ENCODE measurements at regions not wholly inside any gene's neighbourhood (a gene's known extent, or its start where the extent isn't known, plus 50 kb on each side); places are given as distances from the start of the nearest gene placed in this dataset.

- no CpG with 5 or more reads among the region's 2 CpGs for WGBS (ENCODE audit: extremely low coverage, insufficient read length, low lambda C conversion rate)
- no peak overlapping the region for H3K4ac ChIP-seq (ENCODE audit: low read depth, low read length)
- H3K18ac ChIP-seq (ENCODE audit: insufficient read length, low read depth, low read length): no peak overlapping the region
- no peak overlapping the region for H4K5ac ChIP-seq (ENCODE audit: insufficient read length, low read depth, low read length)
- H2BK12ac ChIP-seq (ENCODE audit: insufficient read length, low read depth, low read length): no peak overlapping the region
- no peak overlapping the region for H4K91ac ChIP-seq (ENCODE audit: insufficient read length, low read depth, low read length)
- Mint-ChIP-seq H3K4me3 (no peak overlapping the region), H3K36me3 (ENCODE audit: insufficient read depth in 1 of 3, low read depth in 3 of 3) (peaks cover 0 to 6% (median 0%) of the 10 kb centered on the region in 3 experiments; a peak in 4 of 7 replicates), H3K9me3 (peaks cover 3 to 7% of the 10 kb centered on the region in 2 experiments; a peak in 3 of 5 replicates), H3K27me3 (ENCODE audit: low read depth) (no peaks in the 10 kb centered on the region), H3K4me1 (peaks cover 6 to 8% of the 10 kb centered on the region in 2 experiments), H3K27ac (no peak overlapping the region)
- no peak overlapping the region for H3K9ac ChIP-seq (ENCODE audit: extremely low read depth, insufficient read length, low read length)
- H2BK5ac ChIP-seq (ENCODE audit: insufficient read length, low read length): no peak overlapping the region
- H3K14ac ChIP-seq (ENCODE audit: insufficient read depth, low read length): no peak overlapping the region
- no peak for TF ChIP-seq CTCF (conservative IDR thresholded peaks at IDR 0.05)
- no peaks in the 10 kb centered on the region for H3K79me2 ChIP-seq (ENCODE audit: insufficient read depth, low read length)
- H3T11ph ChIP-seq (ENCODE audit: low read length): no peak overlapping the region
- no peaks in the 10 kb centered on the region for H3K4me1 ChIP-seq (ENCODE audit: insufficient read depth, low read length)
- H2AK5ac ChIP-seq (ENCODE audit: insufficient read length, low read length): no peak overlapping the region
- H2BK20ac ChIP-seq (ENCODE audit: low read depth, low read length, poor library complexity, severe bottlenecking): no peak overlapping the region
- H2BK15ac ChIP-seq (ENCODE audit: low read depth, low read length): no peak overlapping the region
- no peak for DNase-seq
- H3K23ac ChIP-seq (ENCODE audit: insufficient read length, low read depth, low read length): no peak overlapping the region
- H3K27ac ChIP-seq (ENCODE audit: insufficient read length, low read depth, low read length): no peak overlapping the region
- no peak overlapping the region for H3K56ac ChIP-seq (ENCODE audit: insufficient read length, low read depth, low read length)
- no peaks in the 10 kb centered on the region for H3K23me2 ChIP-seq (ENCODE audit: insufficient read length, low read depth, low read length, poor library complexity, severe bottlenecking)
- no peak overlapping the region for H2BK120ac ChIP-seq (ENCODE audit: low read depth, low read length, poor library complexity, severe bottlenecking)
- H2AFZ ChIP-seq (ENCODE audit: low read length): no peak overlapping the region
- no peak overlapping the region for H4K8ac ChIP-seq (replicated peaks; ENCODE audit: insufficient read length, low read depth, low read length)
- no peaks in the 10 kb centered on the region for H3K9me3 ChIP-seq (ENCODE audit: control insufficient read depth, low read depth, low read length)
- no peaks in the 10 kb centered on the region for H4K20me1 ChIP-seq (ENCODE audit: control insufficient read depth, insufficient read depth, insufficient read length)
- H3K79me1 ChIP-seq (ENCODE audit: insufficient read depth, low read depth, low read length, poor library complexity, severe bottlenecking): no peaks in the 10 kb centered on the region
- no peaks in the 10 kb centered on the region for H3K27me3 ChIP-seq (ENCODE audit: insufficient read depth, low read length)
- no peak overlapping the region for H3K4me2 ChIP-seq (ENCODE audit: insufficient read depth, insufficient read length, low read length)
These were observed 794.9 kb downstream of the TLE4 start for GRCh38 chr9:80366626-80367025.

Measured in H9 (cell line).